ENCODE measurements at regions not wholly inside any gene's neighbourhood (a gene's known extent, or its start where the extent isn't known, plus 50 kb on each side); places are given as distances from the start of the nearest gene placed in this dataset.

DNA sequence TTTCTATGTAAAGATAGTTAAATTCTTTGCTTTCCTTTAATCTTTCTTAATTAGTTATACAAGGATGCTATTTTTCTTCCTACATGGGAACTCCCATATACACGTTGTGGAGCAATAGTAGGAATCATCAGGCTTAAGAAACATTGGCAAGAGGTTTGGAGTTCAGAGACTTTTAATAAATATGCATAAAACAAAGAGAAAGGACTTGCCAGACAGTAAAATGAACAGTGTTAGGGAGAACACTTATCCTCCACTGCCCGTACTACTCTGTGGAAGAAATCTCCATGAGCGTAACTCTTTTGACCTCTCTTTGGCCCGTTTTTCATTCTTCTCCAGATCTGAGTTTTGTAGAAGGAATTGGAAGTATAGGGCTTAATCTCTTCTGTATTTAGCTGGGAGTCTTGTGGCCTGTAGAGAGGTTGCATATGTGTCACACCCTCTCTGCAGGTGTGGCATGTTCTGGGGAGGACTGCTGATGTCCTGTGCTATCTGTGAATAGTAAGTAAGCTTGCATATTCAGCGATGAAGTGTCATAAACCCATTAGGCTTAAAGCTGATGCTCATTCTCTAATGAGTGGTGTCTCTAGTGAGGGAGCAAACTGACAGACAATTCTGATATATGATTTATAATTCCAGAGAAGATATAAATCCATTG is 455.4 kb upstream of the FAR2 start:
- H3K36me3 ChIP-seq (ENCODE audit: low read depth), result no peaks in the 10 kb centered on the region
- ATAC-seq (ENCODE audit: low read depth), result no peak
- no peaks in the 10 kb centered on the region for H3K4me1 ChIP-seq (ENCODE audit: insufficient read depth, poor library complexity, severe bottlenecking)
- no peak for DNase-seq (ENCODE audit: low spot score)
- no peaks in the 10 kb centered on the region for H3K9me3 ChIP-seq (ENCODE audit: severe bottlenecking)
- no peak overlapping the region for H3K4me3 ChIP-seq (ENCODE audit: severe bottlenecking)
- TF ChIP-seq, protein P1, sequence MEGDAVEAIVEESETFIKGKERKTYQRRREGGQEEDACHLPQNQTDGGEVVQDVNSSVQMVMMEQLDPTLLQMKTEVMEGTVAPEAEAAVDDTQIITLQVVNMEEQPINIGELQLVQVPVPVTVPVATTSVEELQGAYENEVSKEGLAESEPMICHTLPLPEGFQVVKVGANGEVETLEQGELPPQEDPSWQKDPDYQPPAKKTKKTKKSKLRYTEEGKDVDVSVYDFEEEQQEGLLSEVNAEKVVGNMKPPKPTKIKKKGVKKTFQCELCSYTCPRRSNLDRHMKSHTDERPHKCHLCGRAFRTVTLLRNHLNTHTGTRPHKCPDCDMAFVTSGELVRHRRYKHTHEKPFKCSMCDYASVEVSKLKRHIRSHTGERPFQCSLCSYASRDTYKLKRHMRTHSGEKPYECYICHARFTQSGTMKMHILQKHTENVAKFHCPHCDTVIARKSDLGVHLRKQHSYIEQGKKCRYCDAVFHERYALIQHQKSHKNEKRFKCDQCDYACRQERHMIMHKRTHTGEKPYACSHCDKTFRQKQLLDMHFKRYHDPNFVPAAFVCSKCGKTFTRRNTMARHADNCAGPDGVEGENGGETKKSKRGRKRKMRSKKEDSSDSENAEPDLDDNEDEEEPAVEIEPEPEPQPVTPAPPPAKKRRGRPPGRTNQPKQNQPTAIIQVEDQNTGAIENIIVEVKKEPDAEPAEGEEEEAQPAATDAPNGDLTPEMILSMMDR (IDR thresholded peaks at IDR 0.05; ENCODE audit: poor library complexity, severe bottlenecking), result no peak
- H3K27me3 ChIP-seq (ENCODE audit: insufficient read depth, poor library complexity, severe bottlenecking), result no peaks in the 10 kb centered on the region
- H3K27ac ChIP-seq (ENCODE audit: poor library complexity, severe bottlenecking), result no peak overlapping the region

DNA sequence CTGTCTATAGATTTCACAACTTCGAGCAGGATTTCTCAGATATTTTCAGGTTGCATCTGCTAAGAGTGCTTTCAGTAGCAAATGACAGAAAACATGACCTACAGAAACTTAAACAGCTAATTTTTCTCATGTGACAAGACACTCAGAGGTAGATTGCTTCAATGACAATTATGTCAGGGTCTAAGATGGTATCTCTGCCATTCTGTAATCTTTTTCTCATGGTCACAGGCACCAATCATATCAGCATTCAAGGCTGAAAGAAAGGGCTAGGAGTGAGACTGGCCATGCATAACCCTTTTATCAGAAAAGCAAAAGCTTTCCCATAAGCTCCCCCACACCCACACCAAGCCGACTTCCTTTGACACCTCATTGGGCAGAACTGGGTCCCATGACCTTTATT is 450.5 kb upstream of the FAR2 start:
- TF ChIP-seq, protein P1 (IDR thresholded peaks at IDR 0.05; ENCODE audit: poor library complexity, severe bottlenecking), result no peak

DNA sequence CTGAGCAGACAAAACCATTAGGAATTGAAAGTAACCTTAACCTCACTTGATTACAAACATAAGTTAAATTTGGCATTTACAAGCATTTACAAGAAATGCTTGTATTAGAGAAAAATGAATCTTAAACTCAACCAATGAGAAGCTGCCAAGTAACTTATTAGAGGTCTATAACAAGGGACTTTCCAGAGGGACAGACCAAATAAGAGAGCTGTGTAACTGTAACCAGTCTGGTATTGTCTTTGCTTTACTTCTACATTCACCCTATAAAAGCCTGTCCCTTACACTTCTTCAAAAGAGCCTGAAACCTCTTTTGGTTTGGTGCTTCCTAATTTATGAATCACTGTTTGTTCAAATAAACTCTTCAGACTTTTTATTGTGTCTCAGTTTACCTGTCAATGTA is 450.0 kb upstream of the FAR2 start:
- ATAC-seq (ENCODE audit: low read depth), result no peak
- DNase-seq (ENCODE audit: low spot score), result no peak
- no peaks in the 10 kb centered on the region for H3K36me3 ChIP-seq (ENCODE audit: low read depth)
- H3K9me3 ChIP-seq (ENCODE audit: severe bottlenecking), result no peaks in the 10 kb centered on the region
- no peaks in the 10 kb centered on the region for H3K4me1 ChIP-seq (ENCODE audit: insufficient read depth, poor library complexity, severe bottlenecking)
- no peak overlapping the region for H3K27ac ChIP-seq (ENCODE audit: poor library complexity, severe bottlenecking)
- no peak overlapping the region for H3K4me3 ChIP-seq (ENCODE audit: severe bottlenecking)
- TF ChIP-seq, protein P1 (IDR thresholded peaks at IDR 0.05; ENCODE audit: poor library complexity, severe bottlenecking), result no peak
- no peaks in the 10 kb centered on the region for H3K27me3 ChIP-seq (ENCODE audit: insufficient read depth, poor library complexity, severe bottlenecking)

More for the DNA sequence above, 450.5 kb upstream of the FAR2 start:
- ATAC-seq (ENCODE audit: low read depth), result no peak
- no peaks in the 10 kb centered on the region for H3K36me3 ChIP-seq (ENCODE audit: low read depth)
- no peaks in the 10 kb centered on the region for H3K4me1 ChIP-seq (ENCODE audit: insufficient read depth, poor library complexity, severe bottlenecking)
- DNase-seq (ENCODE audit: low spot score), result no peak
- no peak overlapping the region for H3K27ac ChIP-seq (ENCODE audit: poor library complexity, severe bottlenecking)
- no peaks in the 10 kb centered on the region for H3K9me3 ChIP-seq (ENCODE audit: severe bottlenecking)
- no peak overlapping the region for H3K4me3 ChIP-seq (ENCODE audit: severe bottlenecking)
- no peaks in the 10 kb centered on the region for H3K27me3 ChIP-seq (ENCODE audit: insufficient read depth, poor library complexity, severe bottlenecking)

DNA sequence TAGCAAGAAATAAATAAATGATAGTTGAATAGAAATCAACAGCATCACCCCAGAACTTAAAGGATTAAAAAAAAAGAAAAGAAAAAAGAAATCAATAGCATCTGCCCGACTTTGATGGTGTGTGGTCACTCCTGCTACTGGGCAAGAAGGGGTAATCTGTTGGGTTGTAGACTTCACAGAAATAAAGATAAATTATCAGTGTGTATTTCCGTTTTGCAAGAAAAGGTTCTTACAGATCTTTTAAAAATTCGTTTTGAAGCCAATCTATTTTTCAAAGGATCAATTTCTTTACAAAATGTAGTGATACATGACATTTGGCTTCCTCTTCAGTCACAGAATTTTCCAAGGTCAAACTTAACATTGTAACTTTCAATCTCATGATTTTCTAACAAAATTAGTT is 448.9 kb upstream of the FAR2 start:
- no peaks in the 10 kb centered on the region for H3K27me3 ChIP-seq (ENCODE audit: insufficient read depth, poor library complexity, severe bottlenecking)
- TF ChIP-seq, protein P1 (IDR thresholded peaks at IDR 0.05; ENCODE audit: poor library complexity, severe bottlenecking), result no peak
- H3K27ac ChIP-seq (ENCODE audit: poor library complexity, severe bottlenecking), result no peak overlapping the region
- ATAC-seq (ENCODE audit: low read depth) (no peak), DNase-seq (ENCODE audit: low spot score) (no peak)
- H3K36me3 ChIP-seq (ENCODE audit: low read depth), result no peaks in the 10 kb centered on the region
- no peak overlapping the region for H3K4me3 ChIP-seq (ENCODE audit: severe bottlenecking)
- no peaks in the 10 kb centered on the region for H3K9me3 ChIP-seq (ENCODE audit: severe bottlenecking)
- H3K4me1 ChIP-seq (ENCODE audit: insufficient read depth, poor library complexity, severe bottlenecking), result no peaks in the 10 kb centered on the region

- Histone ChIP-seq H3K4me1 (ENCODE audit: insufficient read depth, poor library complexity, severe bottlenecking) (no peaks in the 10 kb centered on the region), H3K9me3 (ENCODE audit: severe bottlenecking) (no peaks in the 10 kb centered on the region), H3K27ac (ENCODE audit: poor library complexity, severe bottlenecking) (no peak overlapping the region), H3K27me3 (ENCODE audit: insufficient read depth, poor library complexity, severe bottlenecking) (no peaks in the 10 kb centered on the region), H3K4me3 (ENCODE audit: severe bottlenecking) (no peak overlapping the region), H3K36me3 (ENCODE audit: low read depth) (no peaks in the 10 kb centered on the region)
- TF ChIP-seq, protein P1 (IDR thresholded peaks at IDR 0.05; ENCODE audit: poor library complexity, severe bottlenecking), result no peak
- DNase-seq (ENCODE audit: low spot score) (no peak), ATAC-seq (ENCODE audit: low read depth) (no peak)
Measured at GRCh38 chr12:28704477-28705169, 444.5 kb upstream of the FAR2 start.
